Gastrocnemius medialis (tissue), 4 donors: ENCODE measurements at regions not wholly inside any gene's neighbourhood (a gene's known extent, or its start where the extent isn't known, plus 50 kb on each side); places are given as distances from the start of the nearest gene placed in this dataset.

ENCODE experiments used
- POLR2A ChIP-seq, 2 donors: fragments of 450-650 bp; IDR thresholded peaks; one replicate each; pipeline ENCODE4 v1.6.1; 2017; ENCODE audit warnings: antibody characterized with exemption in 2 of 2, mild to moderate bottlenecking in 2 of 2, moderate library complexity in 2 of 2
- TF ChIP-seq, protein P1 (sequence below), 5 experiments: fragments of 450-650 bp in 3 of 5; fragments of 200-600 bp in 2 of 5; sonication (generic) in 2 of 5; IDR thresholded peaks in 4 of 5; conservative IDR thresholded peaks in 1 of 5; 1 replicate in 4 of 5; 2 replicates in 1 of 5; pipeline ENCODE4 v1.5.1; 2016 to 2019; ENCODE audit warnings: antibody characterized with exemption in 5 of 5, mild to moderate bottlenecking in 3 of 5, moderate library complexity in 3 of 5

DNA sequence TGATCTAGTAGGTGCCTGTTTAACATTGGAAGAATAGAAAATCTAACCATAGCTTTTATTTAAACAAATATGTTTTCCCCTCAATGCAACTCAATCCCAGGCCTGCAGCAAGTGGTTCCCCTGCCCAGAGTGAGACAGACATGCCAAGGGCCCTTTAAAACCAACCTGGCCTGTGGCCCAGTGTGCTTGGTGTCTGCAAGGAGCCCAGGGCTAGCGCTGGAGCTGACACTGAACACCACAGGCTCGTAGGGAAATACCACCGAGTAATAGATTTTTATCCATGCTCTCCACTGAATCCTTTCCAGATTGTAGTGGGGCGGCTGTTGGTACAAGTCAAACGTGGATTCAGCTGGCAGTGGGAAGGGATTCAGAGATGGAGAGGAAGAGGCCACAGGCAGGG, 95.6 kb upstream of the NRXN3 start:
- TF ChIP-seq, protein P1, sequence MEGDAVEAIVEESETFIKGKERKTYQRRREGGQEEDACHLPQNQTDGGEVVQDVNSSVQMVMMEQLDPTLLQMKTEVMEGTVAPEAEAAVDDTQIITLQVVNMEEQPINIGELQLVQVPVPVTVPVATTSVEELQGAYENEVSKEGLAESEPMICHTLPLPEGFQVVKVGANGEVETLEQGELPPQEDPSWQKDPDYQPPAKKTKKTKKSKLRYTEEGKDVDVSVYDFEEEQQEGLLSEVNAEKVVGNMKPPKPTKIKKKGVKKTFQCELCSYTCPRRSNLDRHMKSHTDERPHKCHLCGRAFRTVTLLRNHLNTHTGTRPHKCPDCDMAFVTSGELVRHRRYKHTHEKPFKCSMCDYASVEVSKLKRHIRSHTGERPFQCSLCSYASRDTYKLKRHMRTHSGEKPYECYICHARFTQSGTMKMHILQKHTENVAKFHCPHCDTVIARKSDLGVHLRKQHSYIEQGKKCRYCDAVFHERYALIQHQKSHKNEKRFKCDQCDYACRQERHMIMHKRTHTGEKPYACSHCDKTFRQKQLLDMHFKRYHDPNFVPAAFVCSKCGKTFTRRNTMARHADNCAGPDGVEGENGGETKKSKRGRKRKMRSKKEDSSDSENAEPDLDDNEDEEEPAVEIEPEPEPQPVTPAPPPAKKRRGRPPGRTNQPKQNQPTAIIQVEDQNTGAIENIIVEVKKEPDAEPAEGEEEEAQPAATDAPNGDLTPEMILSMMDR (IDR thresholded peaks at IDR 0.05 in 4 of 5, conservative IDR thresholded peaks at IDR 0.05 in 1 of 5) = no peak
- TF ChIP-seq POLR2A (IDR thresholded peaks at IDR 0.05) = no peak
